Brain microvascular endothelial cell (primary cell): ENCODE measurements at regions not wholly inside any gene's neighbourhood (a gene's known extent, or its start where the extent isn't known, plus 50 kb on each side); places are given as distances from the start of the nearest gene placed in this dataset.
A peak's percentile ranks its signal among the peaks of the same experiment; 100 is the strongest.

Source experiments
- DNase-seq: peaks from one replicate; pipeline ENCODE4 v3.0.0-alpha.2; 2020
- H3K27ac ChIP-seq: fragments of 250-450 bp; sonication (Bioruptor Pico); 2 replicates; pipeline ENCODE4 v1.5.1; 2020; ENCODE audit warnings: mild to moderate bottlenecking, moderate library complexity
- H3K27me3 ChIP-seq: fragments of 250-450 bp; sonication (Bioruptor Pico); replicated peaks from 2 replicates; pipeline ENCODE4 v1.5.1; 2020; ENCODE audit warnings: mild to moderate bottlenecking
- H3K36me3 ChIP-seq: fragments of 250-450 bp; sonication (Bioruptor Pico); replicated peaks from 2 replicates; pipeline ENCODE4 v1.5.1; 2020; ENCODE audit warnings: mild to moderate bottlenecking
- H3K4me3 ChIP-seq: 2 replicates; pipeline ENCODE4 v1.5.1; 2011; ENCODE audit warnings: low read depth, mild to moderate bottlenecking, control low read depth, low read length, moderate library complexity
- in situ Hi-C: cut with HindIII; loops from 2 replicates; pipeline ENCODE4 v1.10.0; 2017; ENCODE audit warnings: low sequenced_read_pairs, low pct_ligation_motif_present
- TF ChIP-seq, protein P1 (sequence below): IDR thresholded peaks from 2 replicates; pipeline ENCODE4 v1.5.1; 2011; ENCODE audit warnings: low read depth, mild to moderate bottlenecking, moderate library complexity, low read length, control low read depth, inconsistent platforms; ENCODE audit errors: missing control alignments

DNA sequence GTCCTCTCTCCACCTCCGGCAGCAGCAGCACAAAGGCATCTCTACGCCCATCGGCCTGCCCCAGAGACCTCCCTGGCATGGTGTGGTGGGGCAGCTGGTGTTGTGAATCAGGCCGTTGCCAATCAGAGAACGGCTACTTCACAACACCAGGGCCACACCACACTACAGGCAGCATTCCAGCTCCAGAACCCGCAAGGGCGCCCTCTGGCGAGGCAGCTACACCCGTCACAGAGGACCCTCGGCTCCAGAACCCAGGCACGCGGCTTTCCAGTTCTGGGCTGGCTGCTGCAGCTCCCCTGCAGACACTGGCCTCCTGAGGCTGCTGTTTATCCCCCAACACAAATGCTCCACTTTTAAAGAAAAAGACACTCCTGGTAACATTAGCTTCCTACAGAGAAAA lies 127.5 kb upstream of the TOPAZ1 start:
- in situ Hi-C loops: no loop called here
- peak; percentile 40 for DNase-seq

DNA sequence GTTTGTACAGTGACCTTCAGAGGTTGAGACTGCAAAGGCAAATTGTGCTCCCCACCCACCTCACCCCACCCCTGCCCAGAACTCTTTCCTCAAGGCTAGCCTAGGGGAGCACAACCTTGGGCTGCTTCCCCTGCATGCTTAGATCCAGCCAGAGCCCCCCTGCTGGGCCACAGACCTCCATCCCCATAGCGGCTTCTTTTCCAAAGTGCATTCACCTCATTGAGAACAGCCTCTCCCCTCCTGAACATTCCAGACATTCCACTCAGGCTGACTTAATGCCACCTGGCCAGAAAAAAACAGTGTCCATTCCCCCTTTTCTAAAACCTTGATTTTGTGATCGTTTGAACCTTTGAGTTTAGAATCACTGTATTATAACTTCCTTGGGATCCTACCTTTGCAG lies 124.4 kb upstream of the TOPAZ1 start:
- DNase-seq: no peak
- Histone ChIP-seq H3K27me3 (no peaks in the 10 kb centered on the region), H3K4me3 (no peak overlapping the region), H3K36me3 (no peaks in the 10 kb centered on the region), H3K27ac (no peak overlapping the region)
- TF ChIP-seq, protein P1, sequence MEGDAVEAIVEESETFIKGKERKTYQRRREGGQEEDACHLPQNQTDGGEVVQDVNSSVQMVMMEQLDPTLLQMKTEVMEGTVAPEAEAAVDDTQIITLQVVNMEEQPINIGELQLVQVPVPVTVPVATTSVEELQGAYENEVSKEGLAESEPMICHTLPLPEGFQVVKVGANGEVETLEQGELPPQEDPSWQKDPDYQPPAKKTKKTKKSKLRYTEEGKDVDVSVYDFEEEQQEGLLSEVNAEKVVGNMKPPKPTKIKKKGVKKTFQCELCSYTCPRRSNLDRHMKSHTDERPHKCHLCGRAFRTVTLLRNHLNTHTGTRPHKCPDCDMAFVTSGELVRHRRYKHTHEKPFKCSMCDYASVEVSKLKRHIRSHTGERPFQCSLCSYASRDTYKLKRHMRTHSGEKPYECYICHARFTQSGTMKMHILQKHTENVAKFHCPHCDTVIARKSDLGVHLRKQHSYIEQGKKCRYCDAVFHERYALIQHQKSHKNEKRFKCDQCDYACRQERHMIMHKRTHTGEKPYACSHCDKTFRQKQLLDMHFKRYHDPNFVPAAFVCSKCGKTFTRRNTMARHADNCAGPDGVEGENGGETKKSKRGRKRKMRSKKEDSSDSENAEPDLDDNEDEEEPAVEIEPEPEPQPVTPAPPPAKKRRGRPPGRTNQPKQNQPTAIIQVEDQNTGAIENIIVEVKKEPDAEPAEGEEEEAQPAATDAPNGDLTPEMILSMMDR: no peak
- in situ Hi-C loops: no loop called here

More for the DNA sequence above, 127.5 kb upstream of the TOPAZ1 start:
- TF ChIP-seq, protein P1: peak; percentile 80
- no peak overlapping the region for H3K27ac ChIP-seq
- no peaks in the 10 kb centered on the region for H3K36me3 ChIP-seq
- no peaks in the 10 kb centered on the region for H3K27me3 ChIP-seq
- no peak overlapping the region for H3K4me3 ChIP-seq

DNA sequence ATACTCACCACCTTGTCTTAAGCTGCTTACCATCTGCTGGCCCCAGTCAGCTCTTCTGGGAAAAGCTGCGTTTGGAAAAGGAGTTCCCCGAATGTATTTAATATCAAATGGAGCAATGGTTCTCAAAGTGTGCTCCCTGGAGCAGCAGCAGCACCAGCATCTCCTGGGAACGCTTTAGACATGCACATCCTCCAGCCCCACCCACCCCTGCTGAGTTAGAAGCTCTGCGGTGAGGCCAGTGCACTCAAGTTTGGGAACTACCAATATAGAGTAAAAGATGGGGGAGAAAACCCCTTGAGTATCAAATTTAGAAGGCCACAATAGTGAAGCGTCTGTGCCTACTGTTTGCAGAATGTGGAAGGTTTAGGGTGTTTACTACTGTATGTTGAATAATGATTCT lies 124.0 kb upstream of the TOPAZ1 start:
- TF ChIP-seq, protein P1: no peak
- H3K36me3 ChIP-seq: no peaks in the 10 kb centered on the region
- no peak overlapping the region for H3K4me3 ChIP-seq
- H3K27ac ChIP-seq: no peak overlapping the region
- in situ Hi-C loops: no loop called here
- DNase-seq: no peak
- H3K27me3 ChIP-seq: no peaks in the 10 kb centered on the region

DNA sequence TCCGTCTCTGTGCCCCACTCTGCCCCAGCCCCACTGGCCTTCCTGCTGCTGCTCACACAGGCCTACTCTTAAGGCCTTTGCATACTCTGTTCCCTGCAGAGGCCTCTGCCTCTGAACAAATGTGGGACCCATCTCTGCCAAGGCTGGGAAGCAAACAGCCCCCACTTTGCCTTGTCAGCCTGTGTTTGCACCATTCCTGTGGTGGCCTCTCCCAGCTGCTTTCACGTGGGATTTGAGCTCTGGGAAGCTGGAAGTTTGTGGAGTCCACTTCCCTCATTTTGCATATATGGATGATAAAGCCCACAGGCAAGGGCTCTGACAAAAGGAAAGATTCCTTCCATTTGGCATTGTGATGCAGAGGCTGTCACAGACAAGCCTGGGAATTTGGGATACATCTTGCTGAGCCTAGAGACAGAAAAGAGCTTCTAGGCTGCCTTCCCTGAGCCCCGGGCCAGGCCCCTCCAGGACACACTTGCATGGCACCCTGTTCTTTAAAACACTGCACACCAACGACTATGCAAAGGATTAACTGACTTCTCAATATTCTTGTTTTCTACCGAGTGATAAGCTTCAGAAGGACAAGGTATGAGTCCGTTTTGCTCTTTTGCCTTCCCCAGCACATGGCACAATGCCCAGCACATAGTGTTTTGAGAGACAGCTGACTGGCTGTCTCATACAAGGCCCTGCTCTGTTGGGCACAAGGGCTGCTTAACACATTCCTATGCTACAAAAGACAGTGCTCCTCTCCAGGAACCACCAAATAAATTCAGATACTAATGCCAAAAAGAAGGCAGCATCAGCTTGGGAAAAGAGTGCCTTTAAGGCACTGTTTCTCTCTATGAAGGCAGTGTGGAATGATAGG lies 120.7 kb upstream of the TOPAZ1 start:
- DNase-seq: no peak
- in situ Hi-C loops: no loop called here
- no peak overlapping the region for H3K4me3 ChIP-seq
- H3K36me3 ChIP-seq: no peaks in the 10 kb centered on the region
- H3K27me3 ChIP-seq: no peaks in the 10 kb centered on the region
- TF ChIP-seq, protein P1: no peak
- no peak overlapping the region for H3K27ac ChIP-seq

DNA sequence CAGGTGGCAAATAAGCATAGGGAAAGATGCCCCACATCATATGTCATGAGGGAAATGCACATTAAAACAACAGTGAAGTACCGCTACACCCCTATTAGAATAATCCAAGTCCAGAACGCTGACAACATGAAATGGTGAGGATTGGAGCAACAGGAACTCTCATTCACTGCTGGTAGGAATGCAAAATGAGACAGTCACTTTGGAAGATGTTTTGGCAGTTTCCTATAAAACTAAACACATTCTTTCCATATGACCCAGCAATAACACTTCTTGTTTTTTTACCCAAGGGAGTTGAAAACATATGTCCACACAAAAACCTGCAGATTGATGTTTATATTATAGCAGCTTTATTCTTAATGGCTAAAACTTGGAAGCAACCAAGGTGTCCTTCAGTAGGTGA lies 116.4 kb upstream of the TOPAZ1 start:
- no peak for DNase-seq
- H3K36me3 ChIP-seq: no peaks in the 10 kb centered on the region
- no peaks in the 10 kb centered on the region for H3K27me3 ChIP-seq
- in situ Hi-C loops: no loop called here
- TF ChIP-seq, protein P1: no peak
- no peak overlapping the region for H3K27ac ChIP-seq
- no peak overlapping the region for H3K4me3 ChIP-seq
